Loucy (cell line): ENCODE measurements at regions not wholly inside any gene's neighbourhood (a gene's known extent, or its start where the extent isn't known, plus 50 kb on each side); places are given as distances from the start of the nearest gene placed in this dataset.

ENCODE experiments used
- H2AFZ ChIP-seq: fragments of 200-600 bp; sonication (generic); 2 replicates; pipeline ENCODE4 v1.6.0; 2016; ENCODE audit warnings: antibody characterized with exemption, mild to moderate bottlenecking, low read length, moderate library complexity
- H3F3A ChIP-seq: fragments of 200-600 bp; 2 replicates; pipeline ENCODE4 v1.6.0; 2016; ENCODE audit warnings: antibody characterized with exemption, low read depth, mild to moderate bottlenecking
- H3K27me3 ChIP-seq: fragments of 200-600 bp; sonication (generic); 2 replicates; pipeline ENCODE4 v1.6.1; 2014; ENCODE audit warnings: low read length, mild to moderate bottlenecking; ENCODE audit not compliant: insufficient read depth, poor library complexity, severe bottlenecking
- H3K36me3 ChIP-seq: fragments of 200-600 bp; sonication (generic); 2 replicates; pipeline ENCODE4 v1.6.1; 2016; ENCODE audit warnings: low read length; ENCODE audit not compliant: insufficient read depth
- H3K4me1 ChIP-seq: fragments of 200-600 bp; sonication (generic); 2 replicates; pipeline ENCODE4 v1.5.1; 2014; ENCODE audit warnings: low read length, mild to moderate bottlenecking; ENCODE audit not compliant: insufficient read depth, poor library complexity, severe bottlenecking
- H3K4me2 ChIP-seq: fragments of 200-600 bp; sonication (generic); 2 replicates; pipeline ENCODE4 v1.6.0; 2014; ENCODE audit warnings: antibody characterized with exemption, low read length, low read depth, mild to moderate bottlenecking; ENCODE audit not compliant: poor library complexity, severe bottlenecking
- H3K4me3 ChIP-seq: fragments of 200-600 bp; sonication (generic); 2 replicates; pipeline ENCODE4 v1.5.1; 2014; ENCODE audit warnings: low read length, mild to moderate bottlenecking, mixed read lengths; ENCODE audit not compliant: poor library complexity, severe bottlenecking
- H3K79me2 ChIP-seq: fragments of 200-600 bp; sonication (generic); 2 replicates; pipeline ENCODE4 v1.6.1; 2014; ENCODE audit warnings: low read length; ENCODE audit not compliant: insufficient read depth
- H3K9ac ChIP-seq: fragments of 200-600 bp; sonication (generic); 2 replicates; pipeline ENCODE4 v1.6.0; 2014; ENCODE audit warnings: mild to moderate bottlenecking, low read depth, low read length, moderate library complexity; ENCODE audit not compliant: poor library complexity, severe bottlenecking
- H3K9me2 ChIP-seq: fragments of 200-600 bp; sonication (generic); replicated peaks from 2 replicates; pipeline ENCODE4 v1.6.1; 2016; ENCODE audit warnings: low read depth, low read length, mixed read lengths
- H3K9me3 ChIP-seq: fragments of 200-600 bp; sonication (generic); 2 replicates; pipeline ENCODE4 v1.6.1; 2014; ENCODE audit warnings: mild to moderate bottlenecking, antibody characterized with exemption, low read length, low read depth; ENCODE audit not compliant: insufficient read depth
- H4K20me1 ChIP-seq: fragments of 200-600 bp; sonication (generic); 2 replicates; pipeline ENCODE4 v1.6.0; 2014; ENCODE audit warnings: antibody characterized with exemption, low read length, mild to moderate bottlenecking; ENCODE audit not compliant: insufficient read depth, poor library complexity, severe bottlenecking
- EZH2phosphoT487 ChIP-seq: fragments of 200-600 bp; IDR thresholded peaks from 2 replicates; pipeline ENCODE4 v1.6.1; 2018; ENCODE audit warnings: antibody characterized with exemption, mild to moderate bottlenecking, moderate library complexity, borderline replicate concordance
- TF ChIP-seq, protein P1 (sequence below): fragments of 200-600 bp; sonication (generic); conservative IDR thresholded peaks from 2 replicates; pipeline ENCODE4 v1.5.1; 2014; ENCODE audit warnings: mild to moderate bottlenecking, antibody characterized with exemption, low read length

DNA sequence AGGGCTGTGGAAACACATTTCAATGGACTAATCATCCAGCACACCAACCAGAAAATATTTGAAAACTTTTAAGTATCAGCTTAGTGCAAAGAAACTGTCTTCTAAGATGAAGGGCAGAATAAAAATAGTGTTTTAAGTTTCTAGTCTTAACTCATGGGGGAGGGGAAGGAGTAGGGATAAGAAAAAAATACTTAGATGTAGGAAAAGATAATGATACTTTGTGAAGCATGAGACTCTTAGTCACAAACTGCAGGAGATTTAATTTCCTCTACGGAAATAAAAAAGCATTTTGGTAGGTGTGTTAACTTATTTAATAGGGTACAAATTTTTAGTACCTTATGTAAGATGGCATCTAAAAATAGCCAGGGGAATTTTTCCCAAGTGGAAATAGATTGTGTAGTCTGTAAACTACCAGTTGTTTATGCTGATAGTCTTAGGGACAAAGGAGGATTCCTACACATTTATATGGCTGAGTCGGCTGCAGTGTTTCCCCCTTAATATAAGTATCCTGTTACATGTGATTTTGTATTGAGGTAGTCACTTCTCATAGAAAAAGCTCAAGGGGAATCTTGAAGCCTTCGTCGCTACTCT, 78.2 kb upstream of the GBE1 start:
- TF ChIP-seq, protein P1, sequence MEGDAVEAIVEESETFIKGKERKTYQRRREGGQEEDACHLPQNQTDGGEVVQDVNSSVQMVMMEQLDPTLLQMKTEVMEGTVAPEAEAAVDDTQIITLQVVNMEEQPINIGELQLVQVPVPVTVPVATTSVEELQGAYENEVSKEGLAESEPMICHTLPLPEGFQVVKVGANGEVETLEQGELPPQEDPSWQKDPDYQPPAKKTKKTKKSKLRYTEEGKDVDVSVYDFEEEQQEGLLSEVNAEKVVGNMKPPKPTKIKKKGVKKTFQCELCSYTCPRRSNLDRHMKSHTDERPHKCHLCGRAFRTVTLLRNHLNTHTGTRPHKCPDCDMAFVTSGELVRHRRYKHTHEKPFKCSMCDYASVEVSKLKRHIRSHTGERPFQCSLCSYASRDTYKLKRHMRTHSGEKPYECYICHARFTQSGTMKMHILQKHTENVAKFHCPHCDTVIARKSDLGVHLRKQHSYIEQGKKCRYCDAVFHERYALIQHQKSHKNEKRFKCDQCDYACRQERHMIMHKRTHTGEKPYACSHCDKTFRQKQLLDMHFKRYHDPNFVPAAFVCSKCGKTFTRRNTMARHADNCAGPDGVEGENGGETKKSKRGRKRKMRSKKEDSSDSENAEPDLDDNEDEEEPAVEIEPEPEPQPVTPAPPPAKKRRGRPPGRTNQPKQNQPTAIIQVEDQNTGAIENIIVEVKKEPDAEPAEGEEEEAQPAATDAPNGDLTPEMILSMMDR, result no peak
- TF ChIP-seq EZH2phosphoT487, result no peak
- H3K4me2 ChIP-seq, result peak overlapping the region; percentile 64
- H2AFZ ChIP-seq, result peak overlapping the region; percentile 58
- peak overlapping the region; percentile 50 for H3K4me3 ChIP-seq
- H3K9ac ChIP-seq, result peak overlapping the region; percentile 13
- H3K9me3 ChIP-seq, result no peaks in the 10 kb centered on the region
- no peaks in the 10 kb centered on the region for H3K79me2 ChIP-seq
- no peaks in the 10 kb centered on the region for H3F3A ChIP-seq
- no peaks in the 10 kb centered on the region for H3K36me3 ChIP-seq
- no peaks in the 10 kb centered on the region for H3K27me3 ChIP-seq
- H3K9me2 ChIP-seq, result no peaks in the 10 kb centered on the region
- H4K20me1 ChIP-seq, result no peaks in the 10 kb centered on the region
- H3K4me1 ChIP-seq, result peaks cover 48% of the 10 kb centered on the region

DNA sequence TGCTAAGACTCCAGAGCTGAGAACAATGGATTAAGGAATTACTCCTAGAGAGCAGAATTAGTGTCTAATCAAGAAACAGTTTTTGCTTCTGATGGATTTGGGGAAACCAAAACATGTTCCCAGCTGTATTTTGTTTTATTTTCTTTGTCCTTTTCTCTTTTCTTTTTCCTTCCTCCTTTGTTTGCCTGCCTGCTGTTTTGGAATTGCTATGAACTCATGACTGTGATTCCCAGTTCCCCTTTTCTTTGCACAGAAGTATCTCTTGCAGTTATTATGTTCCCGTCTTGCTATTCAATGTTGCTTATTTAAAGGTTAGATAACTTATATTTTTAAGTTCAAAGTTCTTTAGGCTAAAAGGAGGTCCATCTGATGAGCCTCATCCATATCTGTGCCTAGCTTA, 77.0 kb upstream of the GBE1 start:
- Histone ChIP-seq H3K4me1 (peaks cover 48% of the 10 kb centered on the region), H2AFZ (peak overlapping the region; percentile 29; the same call in 1 of the 2 replicates), H3K9me2 (no peaks in the 10 kb centered on the region), H3K9me3 (no peaks in the 10 kb centered on the region), H3F3A (no peaks in the 10 kb centered on the region), H3K9ac (no peak overlapping the region), H4K20me1 (no peaks in the 10 kb centered on the region), H3K79me2 (no peaks in the 10 kb centered on the region), H3K4me3 (no peak overlapping the region), H3K4me2 (peak overlapping the region; percentile 64), H3K36me3 (no peaks in the 10 kb centered on the region), H3K27me3 (no peaks in the 10 kb centered on the region)
- TF ChIP-seq, protein P1, result no peak
- no peak for TF ChIP-seq EZH2phosphoT487

DNA sequence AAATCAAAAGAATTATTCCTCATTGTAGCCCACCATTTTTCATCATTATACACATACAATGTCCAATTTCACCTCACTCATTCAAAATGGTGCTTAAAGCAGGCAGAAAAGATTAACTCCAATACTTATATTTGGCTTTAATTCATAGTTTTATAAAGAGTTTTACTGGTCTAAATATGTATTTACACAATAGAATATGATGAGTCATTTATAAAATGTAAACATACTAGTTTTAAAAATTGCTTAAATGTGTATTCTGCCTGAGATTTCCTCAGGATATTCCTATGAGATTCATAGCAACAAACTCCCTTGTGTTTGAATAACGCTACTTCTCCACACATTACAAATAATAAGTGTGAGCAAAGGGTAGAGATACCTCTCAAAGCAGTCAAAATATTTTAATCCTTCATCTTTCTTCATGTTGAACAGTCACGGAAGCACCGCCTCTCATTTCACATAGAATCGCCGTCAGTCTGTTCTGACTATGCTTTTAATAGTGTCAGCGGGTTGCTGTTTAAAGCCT, 75.7 kb upstream of the GBE1 start:
- Histone ChIP-seq H3K4me2 (peak overlapping the region; percentile 29), H3K36me3 (no peaks in the 10 kb centered on the region), H3K9me2 (no peaks in the 10 kb centered on the region), H3K9ac (no peak overlapping the region), H3K27me3 (no peaks in the 10 kb centered on the region), H3F3A (no peaks in the 10 kb centered on the region), H3K4me3 (no peak overlapping the region), H3K4me1 (peaks cover 48% of the 10 kb centered on the region), H3K79me2 (no peaks in the 10 kb centered on the region), H2AFZ (no peak overlapping the region), H3K9me3 (no peaks in the 10 kb centered on the region), H4K20me1 (no peaks in the 10 kb centered on the region)
- no peak for TF ChIP-seq EZH2phosphoT487
- TF ChIP-seq, protein P1, result no peak
